ENCODE measurements at regions not wholly inside any gene's neighbourhood (a gene's known extent, or its start where the extent isn't known, plus 50 kb on each side); places are given as distances from the start of the nearest gene placed in this dataset.
A peak's percentile ranks its signal among the peaks of the same experiment; 100 is the strongest.

- no peak for DNase-seq
Observed at GRCh38 chr13:58051807-58052375, 420.3 kb downstream of the PCDH17 start.

- DNase-seq, result no peak
Observed at GRCh38 chr13:58056426-58056825, 424.9 kb downstream of the PCDH17 start.

GRCh38 chr13:58059624-58060023 is 428.1 kb downstream of the PCDH17 start:
- no peak for DNase-seq

- DNase-seq, result no peak
Observed at GRCh38 chr13:58080806-58081205, 449.3 kb downstream of the PCDH17 start.

GRCh38 chr13:58081301-58081820 is 449.8 kb downstream of the PCDH17 start:
- DNase-seq, result no peak

- DNase-seq, result no peak
Observed at GRCh38 chr13:58083064-58083463, 451.5 kb downstream of the PCDH17 start.

GRCh38 chr13:58085274-58085673 is 453.7 kb downstream of the PCDH17 start:
- no peak for DNase-seq

GRCh38 chr13:58085819-58086218 is 454.3 kb downstream of the PCDH17 start:
- DNase-seq, result no peak

GRCh38 chr13:58087566-58087965 is 456.0 kb downstream of the PCDH17 start:
- DNase-seq, result no peak

- DNase-seq, result no peak
Observed at GRCh38 chr13:58093394-58093793, 461.9 kb downstream of the PCDH17 start.

GRCh38 chr13:58097831-58098230 is 466.3 kb downstream of the PCDH17 start:
- DNase-seq, result no peak

- no peak for DNase-seq
Observed at GRCh38 chr13:58119351-58119750, 487.8 kb downstream of the PCDH17 start.

GRCh38 chr13:58119804-58120203 is 488.3 kb downstream of the PCDH17 start:
- no peak for DNase-seq

GRCh38 chr13:58126496-58126895 is 495.0 kb downstream of the PCDH17 start:
- DNase-seq, result no peak

- DNase-seq, result no peak
Observed at GRCh38 chr13:58134012-58134411, 502.5 kb downstream of the PCDH17 start.

- no peak for DNase-seq
Observed at GRCh38 chr13:58134525-58134924, 503.0 kb downstream of the PCDH17 start.

GRCh38 chr13:58142952-58143351 is 511.4 kb downstream of the PCDH17 start:
- DNase-seq, result no peak

GRCh38 chr13:58144616-58145015 is 513.1 kb downstream of the PCDH17 start:
- no peak for DNase-seq

GRCh38 chr13:58151452-58151851 is 519.9 kb downstream of the PCDH17 start:
- DNase-seq, result no peak

GRCh38 chr13:58160980-58161379 is 529.4 kb downstream of the PCDH17 start:
- DNase-seq, result no peak

- peak; percentile 58 for DNase-seq
Observed at GRCh38 chr13:58165617-58166016, 534.1 kb downstream of the PCDH17 start.

- no peak for DNase-seq
Observed at GRCh38 chr13:58181111-58181510, 549.6 kb downstream of the PCDH17 start.

GRCh38 chr13:58187881-58188280 is 556.3 kb downstream of the PCDH17 start:
- no peak for DNase-seq

- no peak for DNase-seq
Observed at GRCh38 chr13:58190577-58190976, 559.0 kb downstream of the PCDH17 start.

- no peak for DNase-seq
Observed at GRCh38 chr13:58191754-58192153, 560.2 kb downstream of the PCDH17 start.

Measured in NCI-H345 (cell line).